Coronary artery (tissue), 2 donors: ENCODE measurements at regions not wholly inside any gene's neighbourhood (a gene's known extent, or its start where the extent isn't known, plus 50 kb on each side); places are given as distances from the start of the nearest gene placed in this dataset.
"Not testable (repeated sequence)": the region's sequence is repeated elsewhere in the genome, so short reads cannot be mapped to it uniquely, and the experiment has no call there.

Source experiments
- DNase-seq: peaks from one replicate; pipeline ENCODE4 v3.0.0-alpha.2; 2017; ENCODE audit warnings: low spot score
- H3K27ac ChIP-seq, 2 donors: fragments of 200-600 bp; sonication (generic); one replicate each; pipeline ENCODE4 v1.5.1; 2016 to 2019
- H3K4me3 ChIP-seq: fragments of 200-600 bp; sonication (generic); 2 replicates; pipeline ENCODE4 v1.5.1; 2016; ENCODE audit warnings: mild to moderate bottlenecking, moderate library complexity
- CTCF ChIP-seq: fragments of 200-600 bp; sonication (generic); IDR thresholded peaks from one replicate; pipeline ENCODE4 v1.5.1; 2019; ENCODE audit warnings: antibody characterized with exemption

GRCh38 chr5:20832204-20833080 lies 844.4 kb upstream of the CDH18 start:
- DNase-seq: no peak
- H3K27ac ChIP-seq: no peak overlapping the region
- no peak for TF ChIP-seq CTCF
- no peak overlapping the region for H3K4me3 ChIP-seq

- H3K4me3 ChIP-seq, DNase-seq, H3K27ac ChIP-seq: not testable (repeated sequence)
Observed at GRCh38 chr5:20825951-20826350, 838.0 kb upstream of the CDH18 start.

GRCh38 chr5:20797216-20797615 lies 809.2 kb upstream of the CDH18 start:
- DNase-seq, H3K4me3 ChIP-seq, H3K27ac ChIP-seq: not testable (repeated sequence)

GRCh38 chr5:20784755-20785154 lies 796.8 kb upstream of the CDH18 start:
- H3K27ac ChIP-seq, H3K4me3 ChIP-seq, DNase-seq: not testable (repeated sequence)

- H3K27ac ChIP-seq, H3K4me3 ChIP-seq, DNase-seq: not testable (repeated sequence)
Observed at GRCh38 chr5:20783484-20783883, 795.5 kb upstream of the CDH18 start.

- H3K27ac ChIP-seq, H3K4me3 ChIP-seq, DNase-seq: not testable (repeated sequence)
Observed at GRCh38 chr5:20771338-20771737, 783.3 kb upstream of the CDH18 start.

GRCh38 chr5:20765074-20765473 lies 777.1 kb upstream of the CDH18 start:
- not testable (repeated sequence) for H3K4me3 ChIP-seq, DNase-seq, H3K27ac ChIP-seq

GRCh38 chr5:20759459-20759858 lies 771.5 kb upstream of the CDH18 start:
- not testable (repeated sequence) for H3K4me3 ChIP-seq, DNase-seq, H3K27ac ChIP-seq

- H3K4me3 ChIP-seq, DNase-seq, H3K27ac ChIP-seq: not testable (repeated sequence)
Observed at GRCh38 chr5:20752179-20752578, 764.2 kb upstream of the CDH18 start.

GRCh38 chr5:20735715-20736114 lies 747.7 kb upstream of the CDH18 start:
- not testable (repeated sequence) for DNase-seq, H3K4me3 ChIP-seq, H3K27ac ChIP-seq

GRCh38 chr5:20732223-20732622 lies 744.2 kb upstream of the CDH18 start:
- not testable (repeated sequence) for H3K4me3 ChIP-seq, DNase-seq, H3K27ac ChIP-seq

- not testable (repeated sequence) for DNase-seq, H3K4me3 ChIP-seq
Observed at GRCh38 chr5:20721286-20721685, 733.3 kb upstream of the CDH18 start.

GRCh38 chr5:20711520-20712155 lies 723.6 kb upstream of the CDH18 start:
- DNase-seq, H3K4me3 ChIP-seq, H3K27ac ChIP-seq: not testable (repeated sequence)

More at GRCh38 chr5:20721286-20721685, 733.3 kb upstream of the CDH18 start:
- not testable (repeated sequence) for H3K27ac ChIP-seq

- DNase-seq, H3K4me3 ChIP-seq, H3K27ac ChIP-seq: not testable (repeated sequence)
Observed at GRCh38 chr5:20707634-20708033, 719.6 kb upstream of the CDH18 start.
